Endothelial cell of umbilical vein (primary cell): ENCODE measurements at regions not wholly inside any gene's neighbourhood (a gene's known extent, or its start where the extent isn't known, plus 50 kb on each side); places are given as distances from the start of the nearest gene placed in this dataset.

Experiments
- BruUV-seq: library from RNA; stranded (reverse); fragments of 400-500 nt; replicated peaks from 2 replicates; lab custom pipeline; 2021; lab: Mats Ljungman, UMichigan
- CTCF ChIA-PET: fragments of 300-600, 350-600 bp; sonication (Branson Sonifier 250); formaldehyde crosslinking; loops from one replicate; lab custom pipeline; 2021; ENCODE audit warnings: antibody characterized with exemption, inconsistent platforms; lab: Charles Lee
- POLR2A ChIA-PET: fragments of 300-600, 350-600 bp; sonication (Branson Sonifier 250); formaldehyde crosslinking; loops from one replicate; lab custom pipeline; 2021; ENCODE audit warnings: antibody characterized with exemption, inconsistent platforms; lab: Charles Lee
- DNase-seq: peaks from one replicate; pipeline ENCODE4 v3.0.0-alpha.2; 2011; ENCODE audit warnings: low read depth, low spot score
- FAIRE-seq: peaks from 2 replicates; lab custom pipeline; 2011; peaks lifted over from hg19 to GRCh38; lab: Jason Lieb, UNC
- H2AFZ ChIP-seq: 2 replicates; pipeline ENCODE4 v1.6.0; 2012; ENCODE audit warnings: low read depth, low read length, control low read depth, inconsistent platforms
- H3K27ac ChIP-seq: 2 replicates; pipeline ENCODE4 v1.5.1; 2011; ENCODE audit warnings: low read depth, mild to moderate bottlenecking, control low read depth, low read length, moderate library complexity; ENCODE audit not compliant: insufficient read depth
- H3K27me3 ChIP-seq, 2 experiments: 2 replicates each; pipeline versions ENCODE4 v1.6.0 to v1.6.1; 2011; ENCODE audit warnings: low read length in 2 of 2, mixed read lengths in 1 of 2; ENCODE audit not compliant: control insufficient read depth in 2 of 2, insufficient read depth in 2 of 2
- H3K36me3 ChIP-seq, 2 experiments: 2 replicates in 1 of 2; 3 replicates in 1 of 2; pipeline ENCODE4 v1.5.1; 2011; ENCODE audit warnings: low read length in 2 of 2, mild to moderate bottlenecking in 1 of 2, moderate library complexity in 1 of 2; ENCODE audit not compliant: control insufficient read depth in 2 of 2, insufficient read depth in 2 of 2; ENCODE audit errors: extremely low read depth in 1 of 2
- H3K4me1 ChIP-seq: 3 replicates; pipeline ENCODE4 v1.5.1; 2011; ENCODE audit warnings: mild to moderate bottlenecking, low read length; ENCODE audit not compliant: control insufficient read depth, insufficient read depth; ENCODE audit errors: extremely low read depth
- H3K4me2 ChIP-seq: 2 replicates; pipeline ENCODE4 v1.6.1; 2011; ENCODE audit warnings: low read length, control low read depth, mixed read lengths; ENCODE audit not compliant: insufficient read depth
- H3K4me3 ChIP-seq, 3 experiments: fragments of 200-600 bp in 1 of 3; sonication (generic), shearing (Covaris generic) in 1 of 3; replicated peaks in 1 of 3; 2 replicates each; pipeline ENCODE4 v1.5.1; 2011 to 2016; ENCODE audit warnings: control low read depth in 3 of 3, low read length in 3 of 3, mild to moderate bottlenecking in 2 of 3, inconsistent platforms in 1 of 3, low read depth in 1 of 3, moderate library complexity in 1 of 3; ENCODE audit not compliant: insufficient read depth in 1 of 3
- H3K79me2 ChIP-seq: 2 replicates; pipeline ENCODE4 v1.6.0; 2012; ENCODE audit warnings: low read length, inconsistent platforms; ENCODE audit not compliant: control insufficient read depth, insufficient read depth
- H3K9ac ChIP-seq: replicated peaks from 2 replicates; pipeline ENCODE3; 2011; ENCODE audit warnings: low read length, control low read depth; ENCODE audit not compliant: insufficient read depth; ENCODE audit errors: extremely low read depth
- H3K9me1 ChIP-seq: replicated peaks from 3 replicates; pipeline ENCODE4 v1.6.0; 2011; ENCODE audit warnings: mild to moderate bottlenecking, low read length; ENCODE audit not compliant: control insufficient read depth, insufficient read depth; ENCODE audit errors: extremely low read depth
- H3K9me3 ChIP-seq: replicated peaks from 2 replicates; pipeline ENCODE4 v1.5.1; 2012; ENCODE audit warnings: low read length, inconsistent platforms; ENCODE audit not compliant: control insufficient read depth, insufficient read depth
- H4K20me1 ChIP-seq: replicated peaks from 2 replicates; pipeline ENCODE3; 2011; ENCODE audit warnings: mild to moderate bottlenecking, low read length; ENCODE audit not compliant: control insufficient read depth, insufficient read depth; ENCODE audit errors: extremely low read depth
- CTCF ChIP-seq, 2 donors: IDR thresholded peaks; 1 replicate in 1 of 2; 2 replicates in 1 of 2; pipeline ENCODE4 v1.5.1; 2011; ENCODE audit warnings: low read length in 2 of 2, mild to moderate bottlenecking in 2 of 2, moderate library complexity in 2 of 2, control low read depth in 1 of 2, inconsistent platforms in 1 of 2, low read depth in 1 of 2; ENCODE audit not compliant: insufficient read depth in 1 of 2; ENCODE audit errors: extremely low read depth in 1 of 2
- EZH2 ChIP-seq: IDR thresholded peaks from 2 replicates; pipeline ENCODE4 v1.6.1; 2012; ENCODE audit warnings: borderline replicate concordance, low read depth, mild to moderate bottlenecking, moderate library complexity, low read length, inconsistent platforms; ENCODE audit not compliant: severe bottlenecking
- FOS ChIP-seq: IDR thresholded peaks from 2 replicates; pipeline ENCODE4 v1.6.1; 2011; ENCODE audit warnings: mild to moderate bottlenecking, low read length, moderate library complexity, borderline replicate concordance; ENCODE audit not compliant: insufficient read depth
- GATA2 ChIP-seq: IDR thresholded peaks from 2 replicates; pipeline ENCODE4 v1.7.0; 2011; ENCODE audit warnings: low read depth, mild to moderate bottlenecking, moderate library complexity, mixed read lengths, low read length; ENCODE audit not compliant: insufficient read length, insufficient read depth
- JUN ChIP-seq: IDR thresholded peaks from 2 replicates; pipeline ENCODE4 v1.6.1; 2011; ENCODE audit warnings: borderline replicate concordance, low read depth; ENCODE audit not compliant: insufficient read length, insufficient read depth
- MYC ChIP-seq: IDR thresholded peaks from one replicate; pipeline ENCODE4 v1.6.1; 2011; ENCODE audit warnings: mild to moderate bottlenecking, low read depth, low read length
- POLR2A ChIP-seq: IDR thresholded peaks from 2 replicates; pipeline ENCODE4 v1.6.1; 2012; ENCODE audit warnings: low read depth, mild to moderate bottlenecking, control low read depth, low read length
- POLR2AphosphoS5 ChIP-seq: IDR thresholded peaks from 2 replicates; pipeline ENCODE4 v1.6.1; 2012; ENCODE audit warnings: low read depth, mild to moderate bottlenecking, control low read depth, low read length, moderate library complexity; ENCODE audit not compliant: insufficient read depth
- dilution Hi-C: fragments of 300-500 bp; cut with MboI; formaldehyde crosslinking; loops from one replicate; pipeline ENCODE4 v1.15.0; 2019; ENCODE audit warnings: low sequenced_read_pairs; ENCODE audit not compliant: extremely low pct_ligation_motif_present
- intact Hi-C: fragments of 100-400 bp; cut with micrococcal nuclease; formaldehyde crosslinking; loops from one replicate; pipeline ENCODE4 v1.10.0; 2022
- TF ChIP-seq, protein P1 (sequence below): IDR thresholded peaks from 2 replicates; pipeline ENCODE4 v1.6.1; 2011; ENCODE audit not compliant: insufficient read depth, insufficient read length

- Histone ChIP-seq H4K20me1 (no peaks in the 10 kb centered on the region), H3K9ac (no peak overlapping the region), H3K79me2 (no peaks in the 10 kb centered on the region), H3K27ac (no peak overlapping the region), H3K9me1 (no peaks in the 10 kb centered on the region), H3K36me3 (no peaks in the 10 kb centered on the region), H3K27me3 (peaks cover 28 to 39% of the 10 kb centered on the region in 2 experiments), H3K4me1 (no peaks in the 10 kb centered on the region), H3K4me3 (no peak overlapping the region), H3K4me2 (no peak overlapping the region), H3K9me3 (no peaks in the 10 kb centered on the region), H2AFZ (no peak overlapping the region)
- dilution Hi-C loops (no loop called here), intact Hi-C loops (no loop called here)
- ChIA-PET POLR2A (no interaction called here), CTCF (interaction anchor here (1.2 kb wide), 1 partner anchor 10 kb away, joined by 4 read pairs; no protein-coding TSS in a partner anchor)
- TF ChIP-seq, protein P1, sequence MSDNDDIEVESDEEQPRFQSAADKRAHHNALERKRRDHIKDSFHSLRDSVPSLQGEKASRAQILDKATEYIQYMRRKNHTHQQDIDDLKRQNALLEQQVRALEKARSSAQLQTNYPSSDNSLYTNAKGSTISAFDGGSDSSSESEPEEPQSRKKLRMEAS, result no peak
- TF ChIP-seq GATA2 (no peak), POLR2A (no peak), EZH2 (no peak), JUN (no peak), MYC (no peak), FOS (no peak), POLR2AphosphoS5 (no peak)
- no peak for DNase-seq
- FAIRE-seq, result no peak
- no TSS peak for BruUV-seq
Observed at GRCh38 chr5:71809446-71809845, 90.4 kb downstream of the CARTPT start.

DNA sequence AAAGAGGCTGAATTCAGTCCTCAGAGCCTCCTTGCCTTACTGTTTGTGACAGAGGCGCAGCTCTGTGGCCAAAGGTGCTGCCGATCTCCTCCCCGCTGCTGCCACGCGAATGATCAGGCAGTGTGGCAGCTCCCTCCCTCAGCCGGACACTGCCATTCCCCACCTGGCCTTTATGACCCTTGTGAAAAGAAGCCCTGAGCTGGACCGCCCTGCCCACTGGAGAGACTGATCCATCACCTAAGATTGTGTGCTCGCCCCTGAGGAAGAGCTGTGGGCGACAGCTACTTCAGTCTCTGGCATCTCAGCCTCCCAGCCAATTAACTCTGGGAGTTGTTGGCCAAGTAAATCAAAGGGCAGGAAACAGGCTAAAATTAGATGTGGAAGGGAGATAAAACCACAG lies 90.9 kb downstream of the CARTPT start:
- FAIRE-seq, result no peak
- no peaks in the 10 kb centered on the region for H3K9me1 ChIP-seq
- H3K4me2 ChIP-seq, result no peak overlapping the region
- H3K4me3 ChIP-seq, result no peak overlapping the region
- no peaks in the 10 kb centered on the region for H3K9me3 ChIP-seq
- intact Hi-C loops, result no loop called here
- TF ChIP-seq EZH2, result no peak
- TF ChIP-seq GATA2, result no peak
- TF ChIP-seq FOS, result no peak
- TF ChIP-seq, protein P1, result no peak
- no peak for TF ChIP-seq CTCF (IDR thresholded peaks at IDR 0.05; ENCODE audit: extremely low read depth in 1 of 2, insufficient read depth in 1 of 2, low read depth in 1 of 2, low read length in 2 of 2)
- TF ChIP-seq JUN, result no peak
- H3K4me1 ChIP-seq, result no peaks in the 10 kb centered on the region
- no peak overlapping the region for H2AFZ ChIP-seq
- BruUV-seq, result no TSS peak
- ChIA-PET POLR2A (no interaction called here), CTCF (interaction anchor here (1.2 kb wide), 1 partner anchor 10 kb away, joined by 4 read pairs; no protein-coding TSS in a partner anchor)
- H3K79me2 ChIP-seq, result no peaks in the 10 kb centered on the region
- dilution Hi-C loops, result no loop called here
- H3K9ac ChIP-seq, result no peak overlapping the region
- peaks cover 25 to 36% of the 10 kb centered on the region in 2 experiments for H3K27me3 ChIP-seq
- H4K20me1 ChIP-seq, result no peaks in the 10 kb centered on the region
- no peak for DNase-seq
- H3K27ac ChIP-seq, result no peak overlapping the region
- H3K36me3 ChIP-seq, result no peaks in the 10 kb centered on the region
